Body of pancreas (tissue), 4 donors: ENCODE measurements at regions not wholly inside any gene's neighbourhood (a gene's known extent, or its start where the extent isn't known, plus 50 kb on each side); places are given as distances from the start of the nearest gene placed in this dataset.

Experiments used
- ATAC-seq: fragments of 150-250 bp; one replicate; pipeline ENCODE4 v1.9.1; 2016
- DNase-seq, 4 donors: peaks; one replicate each; pipeline ENCODE4 v3.0.0-alpha.2; 2019
- H3K27ac ChIP-seq, 4 donors: fragments of 200-600 bp; sonication (generic); 1 replicate in 3 of 4; 2 replicates in 1 of 4; pipeline versions ENCODE4 v1.5.1 to v1.6.1; 2016 to 2019; ENCODE audit warnings: mild to moderate bottlenecking in 1 of 4, mixed read lengths in 1 of 4, moderate library complexity in 1 of 4
- H3K27me3 ChIP-seq, 2 donors: fragments of 200-600 bp; sonication (generic); one replicate each; pipeline ENCODE4 v1.6.0; 2016; ENCODE audit warnings: mild to moderate bottlenecking in 1 of 2
- H3K36me3 ChIP-seq, 2 donors: fragments of 200-600 bp; sonication (generic); replicated peaks in 1 of 2; 2 replicates each; pipeline ENCODE4 v1.5.1; 2016; ENCODE audit warnings: low read depth in 2 of 2; ENCODE audit not compliant: insufficient read depth in 1 of 2
- H3K4me1 ChIP-seq: fragments of 200-600 bp; sonication (generic); one replicate; pipeline ENCODE4 v1.6.0; 2016
- H3K4me3 ChIP-seq, 2 donors: fragments of 200-600 bp; sonication (generic); 1 replicate in 1 of 2; 2 replicates in 1 of 2; pipeline ENCODE4 v1.5.1; 2016 to 2019
- H3K9me3 ChIP-seq, 3 donors: fragments of 200-600 bp; sonication (generic); 1 replicate in 2 of 3; 2 replicates in 1 of 3; pipeline ENCODE4 v1.5.1; 2016
- CTCF ChIP-seq, 7 experiments: fragments of 450-650 bp in 4 of 7; fragments of 200-600 bp in 3 of 7; sonication (generic) in 3 of 7; IDR thresholded peaks; one replicate each; pipeline ENCODE4 v1.5.1; 2016 to 2019; ENCODE audit warnings: antibody characterized with exemption in 7 of 7
- POLR2A ChIP-seq, 3 donors: fragments of 450-650 bp; IDR thresholded peaks; one replicate each; pipeline ENCODE4 v1.6.1; 2016; ENCODE audit warnings: antibody characterized with exemption in 3 of 3, mild to moderate bottlenecking in 2 of 3
- WGBS, 2 donors: methylation state at CpG; one replicate each; pipeline ENCODE4 v1.1.5; 2017; 5-methylcytosine and 5-hydroxymethylcytosine counted together
- intact Hi-C: fragments of 100-400 bp; cut with DNase I; formaldehyde crosslinking; loops from one replicate; pipeline ENCODE4 v1.15.1; 2023

- ATAC-seq (no peak), DNase-seq (no peak)
- H3K36me3 ChIP-seq = no peaks in the 10 kb centered on the region
- H3K9me3 ChIP-seq = no peaks in the 10 kb centered on the region
- no peak overlapping the region for H3K4me3 ChIP-seq
- no peaks in the 10 kb centered on the region for H3K4me1 ChIP-seq
- H3K27me3 ChIP-seq = no peaks in the 10 kb centered on the region
- H3K27ac ChIP-seq = no peak overlapping the region
- 55 to 62% methylated on average over 2 of the region's 2 CpGs for WGBS, 2 donors
- TF ChIP-seq CTCF (IDR thresholded peaks at IDR 0.05) (no peak), POLR2A (IDR thresholded peaks at IDR 0.05) (no peak)
- intact Hi-C loops = no loop called here
Measured at GRCh38 chr4:58265734-58266133, 1155.5 kb upstream of the IGFBP7 start.

- intact Hi-C loops = no loop called here
- no peaks in the 10 kb centered on the region for H3K36me3 ChIP-seq
- ATAC-seq (no peak), DNase-seq (no peak)
- TF ChIP-seq CTCF (IDR thresholded peaks at IDR 0.05) (no peak), POLR2A (IDR thresholded peaks at IDR 0.05) (no peak)
- H3K9me3 ChIP-seq = no peaks in the 10 kb centered on the region
- no peaks in the 10 kb centered on the region for H3K27me3 ChIP-seq
- H3K4me3 ChIP-seq = no peak overlapping the region
- H3K4me1 ChIP-seq = no peaks in the 10 kb centered on the region
- no peak overlapping the region for H3K27ac ChIP-seq
Measured at GRCh38 chr4:58261526-58261925, 1151.3 kb upstream of the IGFBP7 start.

- WGBS, 2 donors = 60 to 62% methylated on average over 3 of the region's 3 CpGs
- no peak overlapping the region for H3K4me3 ChIP-seq
- H3K27ac ChIP-seq = no peak overlapping the region
- H3K9me3 ChIP-seq = no peaks in the 10 kb centered on the region
- H3K27me3 ChIP-seq = no peaks in the 10 kb centered on the region
- H3K36me3 ChIP-seq = no peaks in the 10 kb centered on the region
- no peaks in the 10 kb centered on the region for H3K4me1 ChIP-seq
- no peak for DNase-seq
- intact Hi-C loops = no loop called here
- no peak for ATAC-seq
- TF ChIP-seq POLR2A (IDR thresholded peaks at IDR 0.05) (no peak), CTCF (IDR thresholded peaks at IDR 0.05) (no peak)
Measured at GRCh38 chr4:58254291-58254690, 1144.1 kb upstream of the IGFBP7 start.

GRCh38 chr4:58252656-58253055 is 1142.5 kb upstream of the IGFBP7 start:
- intact Hi-C loops = no loop called here
- H3K9me3 ChIP-seq = no peaks in the 10 kb centered on the region
- no peak for ATAC-seq
- no peaks in the 10 kb centered on the region for H3K27me3 ChIP-seq
- no peaks in the 10 kb centered on the region for H3K4me1 ChIP-seq
- WGBS, 2 donors = 86% methylated on average over 2 of the region's 2 CpGs
- no peak overlapping the region for H3K27ac ChIP-seq
- TF ChIP-seq POLR2A (IDR thresholded peaks at IDR 0.05) (no peak), CTCF (IDR thresholded peaks at IDR 0.05) (no peak)
- H3K4me3 ChIP-seq = no peak overlapping the region
- H3K36me3 ChIP-seq = no peaks in the 10 kb centered on the region
- DNase-seq = no peak

GRCh38 chr4:58247792-58248191 is 1137.6 kb upstream of the IGFBP7 start:
- Histone ChIP-seq H3K27ac (no peak overlapping the region), H3K36me3 (no peaks in the 10 kb centered on the region), H3K9me3 (no peaks in the 10 kb centered on the region), H3K4me3 (no peak overlapping the region), H3K27me3 (no peaks in the 10 kb centered on the region), H3K4me1 (no peaks in the 10 kb centered on the region)
- 25 to 33% methylated on average over 3 of the region's 3 CpGs for WGBS, 2 donors
- ATAC-seq = no peak
- intact Hi-C loops = no loop called here
- TF ChIP-seq CTCF (IDR thresholded peaks at IDR 0.05) (no peak), POLR2A (IDR thresholded peaks at IDR 0.05) (no peak)
- DNase-seq = no peak
